A673 (cell line): ENCODE measurements at regions not wholly inside any gene's neighbourhood (a gene's known extent, or its start where the extent isn't known, plus 50 kb on each side); places are given as distances from the start of the nearest gene placed in this dataset.

Experiments
- BruUV-seq: library from RNA; stranded (reverse); fragments of 400-500 nt; replicated peaks from 2 replicates; lab custom pipeline; 2021; lab: Mats Ljungman, UMichigan
- CTCF ChIA-PET: fragments of 300-600 bp; sonication (Branson Sonifier 250); formaldehyde crosslinking; loops from one replicate; lab custom pipeline; 2022; ENCODE audit warnings: antibody characterized with exemption; lab: Charles Lee
- POLR2A ChIA-PET: fragments of 300-600 bp; sonication (Branson Sonifier 250); formaldehyde crosslinking; loops from one replicate; lab custom pipeline; 2022; ENCODE audit warnings: antibody characterized with exemption; ENCODE audit not compliant: low non-redundant PET; lab: Charles Lee
- DNase-seq: peaks from one replicate; pipeline ENCODE4 v3.0.0-alpha.2; 2015; ENCODE audit warnings: low spot score
- H3K27ac ChIP-seq: fragments of 200-600 bp; sonication (generic); 2 replicates; pipeline ENCODE4 v1.5.1; 2016; ENCODE audit warnings: mixed run types, low read depth, mild to moderate bottlenecking, mixed read lengths, antibody characterized with exemption, low read length; ENCODE audit not compliant: poor library complexity, severe bottlenecking
- H3K27me3 ChIP-seq: fragments of 200-600 bp; sonication (generic); replicated peaks from 2 replicates; pipeline ENCODE4 v1.6.1; 2017; ENCODE audit warnings: mixed run types, low read depth, mild to moderate bottlenecking, mixed read lengths, antibody characterized with exemption, low read length; ENCODE audit not compliant: insufficient read depth, poor library complexity
- H3K36me3 ChIP-seq: fragments of 200-600 bp; sonication (generic); 2 replicates; pipeline ENCODE4 v1.6.1; 2016; ENCODE audit warnings: mixed run types, mild to moderate bottlenecking, mixed read lengths, antibody characterized with exemption, low read length; ENCODE audit not compliant: insufficient read depth, poor library complexity, severe bottlenecking
- H3K4me1 ChIP-seq: fragments of 200-600 bp; sonication (generic); 2 replicates; pipeline ENCODE4 v1.6.1; 2017; ENCODE audit warnings: mixed run types, mild to moderate bottlenecking, mixed read lengths, antibody characterized with exemption, low read length; ENCODE audit not compliant: insufficient read depth, poor library complexity, severe bottlenecking
- H3K4me3 ChIP-seq: fragments of 200-600 bp; sonication (generic); 2 replicates; pipeline ENCODE4 v1.5.1; 2016; ENCODE audit warnings: low read depth, mixed run types, mild to moderate bottlenecking, mixed read lengths, low read length; ENCODE audit not compliant: poor library complexity, severe bottlenecking
- H3K9me3 ChIP-seq: fragments of 200-600 bp; sonication (generic); 2 replicates; pipeline ENCODE4 v1.6.1; 2016; ENCODE audit warnings: mixed run types, low read depth, mild to moderate bottlenecking, mixed read lengths, antibody characterized with exemption, low read length; ENCODE audit not compliant: poor library complexity, severe bottlenecking
- CTCF ChIP-seq: fragments of 300-800, 200-600 bp; sonication (generic); conservative IDR thresholded peaks from 2 replicates; pipeline ENCODE4 v1.5.1; 2017; ENCODE audit warnings: low read depth, mild to moderate bottlenecking, antibody characterized with exemption, low read length, moderate library complexity, mixed read lengths
- EZH2 ChIP-seq: fragments of 200-600 bp; sonication (generic); IDR thresholded peaks from 2 replicates; pipeline ENCODE4 v1.6.1; 2017; ENCODE audit warnings: borderline replicate concordance, low read depth, mild to moderate bottlenecking, mixed read lengths, antibody characterized with exemption, low read length; ENCODE audit not compliant: poor library complexity, severe bottlenecking
- intact Hi-C: fragments of 100-400 bp; cut with micrococcal nuclease; formaldehyde crosslinking; loops from one replicate; pipeline ENCODE4 v1.10.0; 2022; ENCODE audit not compliant: unreplicated experiment

- H3K36me3 ChIP-seq: no peaks in the 10 kb centered on the region
- DNase-seq: no peak
- H3K4me1 ChIP-seq: no peaks in the 10 kb centered on the region
- no peak overlapping the region for H3K27ac ChIP-seq
- peaks cover 19% of the 10 kb centered on the region for H3K9me3 ChIP-seq
- POLR2A ChIA-PET: no interaction called here
- H3K27me3 ChIP-seq: no peaks in the 10 kb centered on the region
- BruUV-seq: no TSS peak
- no peak overlapping the region for H3K4me3 ChIP-seq
- intact Hi-C loops: no loop called here
- CTCF ChIA-PET: no interaction called here
- TF ChIP-seq EZH2: no peak
- TF ChIP-seq CTCF: no peak
Observed at GRCh38 chr6:156579564-156579963, 197.6 kb upstream of the ARID1B start.

GRCh38 chr6:156577749-156578148, 199.4 kb upstream of the ARID1B start:
- POLR2A ChIA-PET: no interaction called here
- no TSS peak for BruUV-seq
- CTCF ChIA-PET: no interaction called here

DNA sequence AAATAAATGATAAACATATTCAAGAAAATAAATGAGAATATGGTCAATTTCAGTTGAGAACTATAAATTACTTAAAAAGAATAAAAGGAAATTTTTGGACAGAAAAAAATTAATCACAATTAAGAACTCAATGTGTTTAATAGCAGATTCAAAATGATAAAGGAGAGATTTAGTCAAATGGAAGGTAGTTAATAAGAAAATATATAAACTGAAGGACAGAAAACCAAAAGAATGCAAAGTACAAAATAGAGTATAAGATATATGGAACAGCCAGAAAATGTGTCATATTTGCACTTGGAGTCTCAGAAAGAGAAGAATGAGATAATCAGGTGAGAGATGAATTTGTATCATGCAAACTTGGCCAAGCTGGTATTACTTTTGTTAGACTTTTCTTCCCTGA, 201.8 kb upstream of the ARID1B start:
- H3K4me3 ChIP-seq: no peak overlapping the region
- TF ChIP-seq CTCF (no peak), EZH2 (no peak)
- DNase-seq: no peak
- H3K4me1 ChIP-seq: no peaks in the 10 kb centered on the region
- ChIA-PET POLR2A (no interaction called here), CTCF (no interaction called here)
- no peak overlapping the region for H3K27ac ChIP-seq
- intact Hi-C loops: no loop called here
- peaks cover 19% of the 10 kb centered on the region for H3K9me3 ChIP-seq
- no peaks in the 10 kb centered on the region for H3K36me3 ChIP-seq
- BruUV-seq: no TSS peak
- no peaks in the 10 kb centered on the region for H3K27me3 ChIP-seq

More at GRCh38 chr6:156577749-156578148, 199.4 kb upstream of the ARID1B start:
- no peaks in the 10 kb centered on the region for H3K4me1 ChIP-seq
- no peak overlapping the region for H3K4me3 ChIP-seq
- peaks cover 19% of the 10 kb centered on the region for H3K9me3 ChIP-seq
- no peaks in the 10 kb centered on the region for H3K27me3 ChIP-seq
- intact Hi-C loops: no loop called here
- no peaks in the 10 kb centered on the region for H3K36me3 ChIP-seq
- TF ChIP-seq CTCF (no peak), EZH2 (no peak)
- no peak for DNase-seq
- H3K27ac ChIP-seq: no peak overlapping the region
